ENCODE measurements at regions not wholly inside any gene's neighbourhood (a gene's known extent, or its start where the extent isn't known, plus 50 kb on each side); places are given as distances from the start of the nearest gene placed in this dataset.

GRCh38 chr1:108059945-108060344, 95.0 kb upstream of the VAV3 start:
- intact Hi-C loops (cut with micrococcal nuclease) = no loop called here
- Histone ChIP-seq H3K9me2 (ENCODE audit: insufficient read depth) (no peaks in the 10 kb centered on the region), H4K20me1 (ENCODE audit: insufficient read depth) (no peaks in the 10 kb centered on the region), H2AFZ (ENCODE audit: low read depth, low read length, poor library complexity, severe bottlenecking) (no peak overlapping the region), H3K4me1 (ENCODE audit: control insufficient read depth in 1 of 2, insufficient read depth in 2 of 2, low read length in 2 of 2) (no peaks in the 10 kb centered on the region), H3K4me3 (replicated peaks in 1 of 2; ENCODE audit: low read depth in 1 of 2, low read length in 2 of 2) (no peak overlapping the region), H3K36me3 (ENCODE audit: control insufficient read depth in 1 of 2, insufficient read depth in 2 of 2, low read length in 2 of 2) (no peaks in the 10 kb centered on the region), H3K9ac (ENCODE audit: low read length) (no peak overlapping the region), H3K9me3 (ENCODE audit: control insufficient read depth in 1 of 2, insufficient read depth in 1 of 2, low read depth in 1 of 2, low read length in 2 of 2) (no peaks in the 10 kb centered on the region), H3K27me3 (ENCODE audit: insufficient read depth, low read length) (peaks cover 20% of the 10 kb centered on the region), H3K27ac (ENCODE audit: low read depth, low read length) (no peak overlapping the region), H3K79me2 (ENCODE audit: insufficient read depth, low read length) (no peaks in the 10 kb centered on the region), H3K4me2 (ENCODE audit: low read length) (no peak overlapping the region)
- no TSS peak for BruUV-seq (replicated peaks)
- no peak for ATAC-seq
- TF ChIP-seq EZH2 (IDR thresholded peaks at IDR 0.05) (no peak), EZH2phosphoT487 (IDR thresholded peaks at IDR 0.05; ENCODE audit: borderline replicate concordance) (no peak), POLR2AphosphoS5 (IDR thresholded peaks at IDR 0.05; ENCODE audit: low read depth, low read length) (no peak), SP1 (IDR thresholded peaks at IDR 0.05; ENCODE audit: low read depth) (no peak), YY1 (IDR thresholded peaks at IDR 0.05; ENCODE audit: extremely low read depth, insufficient replicate concordance, low read depth, low read length) (no peak), FOSL1 (IDR thresholded peaks at IDR 0.05; ENCODE audit: low read depth) (no peak), ZNF274 (IDR thresholded peaks at IDR 0.05; ENCODE audit: low read depth, low read length) (no peak), ELF1 (IDR thresholded peaks at IDR 0.05; ENCODE audit: borderline replicate concordance, low read depth) (no peak), ATF3 (IDR thresholded peaks at IDR 0.05) (no peak), ZFX (IDR thresholded peaks at IDR 0.05) (no peak)
- TF ChIP-seq, protein P1, sequence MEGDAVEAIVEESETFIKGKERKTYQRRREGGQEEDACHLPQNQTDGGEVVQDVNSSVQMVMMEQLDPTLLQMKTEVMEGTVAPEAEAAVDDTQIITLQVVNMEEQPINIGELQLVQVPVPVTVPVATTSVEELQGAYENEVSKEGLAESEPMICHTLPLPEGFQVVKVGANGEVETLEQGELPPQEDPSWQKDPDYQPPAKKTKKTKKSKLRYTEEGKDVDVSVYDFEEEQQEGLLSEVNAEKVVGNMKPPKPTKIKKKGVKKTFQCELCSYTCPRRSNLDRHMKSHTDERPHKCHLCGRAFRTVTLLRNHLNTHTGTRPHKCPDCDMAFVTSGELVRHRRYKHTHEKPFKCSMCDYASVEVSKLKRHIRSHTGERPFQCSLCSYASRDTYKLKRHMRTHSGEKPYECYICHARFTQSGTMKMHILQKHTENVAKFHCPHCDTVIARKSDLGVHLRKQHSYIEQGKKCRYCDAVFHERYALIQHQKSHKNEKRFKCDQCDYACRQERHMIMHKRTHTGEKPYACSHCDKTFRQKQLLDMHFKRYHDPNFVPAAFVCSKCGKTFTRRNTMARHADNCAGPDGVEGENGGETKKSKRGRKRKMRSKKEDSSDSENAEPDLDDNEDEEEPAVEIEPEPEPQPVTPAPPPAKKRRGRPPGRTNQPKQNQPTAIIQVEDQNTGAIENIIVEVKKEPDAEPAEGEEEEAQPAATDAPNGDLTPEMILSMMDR (IDR thresholded peaks at IDR 0.05 in 2 of 3, conservative IDR thresholded peaks at IDR 0.05 in 1 of 3; ENCODE audit: borderline replicate concordance in 1 of 3, insufficient read depth in 1 of 3, low read depth in 2 of 3, low read length in 2 of 3) = no peak
- DNase-seq (ENCODE audit: low read depth, low spot score) = no peak
- RAD21 ChIA-PET (ENCODE audit: low non-redundant PET in 1 of 2, low total read pairs in 2 of 2, uncharacterized antibody in 2 of 2, unreplicated experiment in 2 of 2) = no interaction called here
- POLR2A ChIA-PET = no interaction called here
- CTCF ChIA-PET = no interaction called here

Data from HCT116 (cell line).